Globus pallidus (tissue), 1 donor: ENCODE measurements at regions not wholly inside any gene's neighbourhood (a gene's known extent, or its start where the extent isn't known, plus 50 kb on each side); places are given as distances from the start of the nearest gene placed in this dataset.

ENCODE experiments used
- DNase-seq: peaks from one replicate; pipeline ENCODE4 v3.0.0-alpha.2; 2015; ENCODE audit warnings: low spot score

DNA sequence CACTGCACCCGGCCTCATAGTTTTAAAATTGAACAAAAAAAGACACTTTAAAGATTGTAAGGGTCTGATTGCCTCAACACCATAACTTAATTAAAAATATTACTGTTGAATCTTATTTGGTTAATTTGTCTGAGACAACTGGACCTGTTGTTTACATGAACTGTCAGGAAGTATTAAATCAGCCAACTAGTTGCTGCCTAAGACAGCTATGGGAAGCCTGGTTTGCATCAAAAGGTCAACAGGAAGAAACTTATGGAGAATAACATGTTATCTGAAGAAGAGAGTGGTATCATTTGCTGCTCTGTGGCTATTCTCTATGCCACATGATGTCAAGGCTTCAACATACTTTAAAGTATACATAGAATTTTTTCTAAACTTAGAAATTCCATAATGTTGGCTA lies 853.5 kb upstream of the ADAMTS5 start:
- no peak for DNase-seq

DNA sequence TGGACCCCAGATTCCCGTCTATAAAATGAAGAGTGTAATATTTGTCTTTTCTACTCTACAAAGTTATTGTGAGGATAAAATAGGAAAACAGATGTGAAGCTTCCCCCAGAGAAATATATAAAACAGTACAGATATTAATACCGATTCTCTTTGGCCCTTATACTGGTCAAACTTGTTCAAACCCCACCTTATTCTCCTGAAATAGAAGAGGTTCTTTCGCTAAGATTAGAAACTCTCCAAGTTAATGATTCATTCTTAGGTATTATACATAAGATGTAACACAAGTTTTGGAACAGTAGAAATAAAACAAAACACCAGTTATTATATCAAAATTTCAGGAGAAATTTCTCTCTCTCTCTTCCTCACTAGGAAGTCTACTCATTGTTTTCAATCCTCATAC lies 852.4 kb upstream of the ADAMTS5 start:
- no peak for DNase-seq

GRCh38 chr21:27818847-27819246 lies 852.0 kb upstream of the ADAMTS5 start:
- DNase-seq: no peak

DNA sequence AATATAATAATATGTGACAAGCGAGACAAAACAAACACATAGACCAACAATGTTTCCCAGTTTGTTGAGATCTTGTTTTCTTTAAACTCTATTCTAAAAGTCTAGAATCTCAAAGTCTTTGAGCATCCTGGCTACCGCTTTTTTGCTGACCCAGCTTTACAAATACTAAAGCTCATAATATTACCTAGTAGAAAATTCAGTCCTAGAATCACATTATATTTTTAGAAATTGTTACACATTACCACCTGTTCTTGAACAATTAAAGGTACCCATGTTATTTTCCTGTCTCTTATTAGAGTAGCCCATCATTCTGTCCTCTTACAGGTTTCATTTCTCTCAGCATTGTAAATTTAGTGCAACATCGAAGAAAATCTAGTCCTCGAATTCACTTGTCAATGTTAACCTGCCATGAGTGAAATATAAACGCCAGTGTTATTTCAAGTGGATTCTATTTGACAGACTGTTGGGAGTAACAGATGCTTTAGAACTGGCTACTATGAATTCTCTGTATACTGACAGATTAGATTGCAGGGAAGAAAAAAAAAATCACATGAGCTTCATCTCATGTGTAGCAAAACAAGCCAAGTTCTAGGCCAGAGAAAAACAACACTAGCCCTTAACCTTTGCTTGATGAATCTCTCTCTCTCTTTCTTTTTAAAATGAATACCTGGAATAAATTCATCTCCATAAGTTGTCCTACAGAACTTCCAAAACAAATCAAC lies 851.2 kb upstream of the ADAMTS5 start:
- no peak for DNase-seq

- no peak for DNase-seq
These were observed 850.2 kb upstream of the ADAMTS5 start for GRCh38 chr21:27817074-27817473.

DNA sequence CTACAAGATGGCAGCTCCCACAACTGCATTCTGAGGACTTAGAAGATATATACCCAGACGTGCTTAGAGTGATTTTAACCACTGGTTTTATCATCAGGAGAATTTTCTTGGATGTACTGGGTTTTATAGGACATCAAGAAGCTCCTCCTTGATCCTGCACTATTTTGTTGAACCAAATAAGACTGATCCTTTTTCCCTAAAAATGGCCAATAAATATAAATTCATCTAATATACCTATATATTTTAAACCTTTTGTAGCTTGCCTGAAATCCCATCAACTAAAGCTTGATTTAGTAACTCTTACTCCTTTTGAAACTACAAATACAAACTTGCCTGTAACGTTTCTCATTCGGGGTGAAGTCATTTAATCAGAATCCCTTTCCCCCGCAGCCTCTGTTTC lies 849.4 kb upstream of the ADAMTS5 start:
- no peak for DNase-seq

GRCh38 chr21:27814226-27814625 lies 847.3 kb upstream of the ADAMTS5 start:
- DNase-seq: no peak

DNA sequence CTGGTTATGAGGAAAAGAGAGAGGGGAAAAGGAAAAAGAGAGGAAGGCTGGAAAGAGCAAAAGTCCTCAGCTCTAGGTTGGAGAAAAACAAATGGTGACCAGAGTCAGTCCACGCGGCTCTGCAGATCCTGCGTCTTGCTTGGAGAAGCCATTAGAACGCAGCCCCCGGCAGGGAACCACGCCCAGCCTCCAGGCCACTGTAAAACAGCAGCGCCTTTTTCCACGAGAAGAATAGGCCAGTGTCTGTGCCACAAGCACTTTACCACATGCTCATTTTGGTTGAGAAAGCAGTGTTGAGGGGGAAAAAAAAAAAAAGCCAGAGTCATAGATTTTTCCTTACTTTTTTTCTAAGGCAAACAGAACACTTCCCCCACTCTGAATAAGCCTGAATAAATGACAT lies 846.9 kb upstream of the ADAMTS5 start:
- peak; percentile 96 for DNase-seq

GRCh38 chr21:27813344-27813743 lies 846.5 kb upstream of the ADAMTS5 start:
- DNase-seq: no peak

- DNase-seq: no peak
These were observed 845.4 kb upstream of the ADAMTS5 start for GRCh38 chr21:27812279-27812678.

GRCh38 chr21:27808923-27809322 lies 842.0 kb upstream of the ADAMTS5 start:
- no peak for DNase-seq

DNA sequence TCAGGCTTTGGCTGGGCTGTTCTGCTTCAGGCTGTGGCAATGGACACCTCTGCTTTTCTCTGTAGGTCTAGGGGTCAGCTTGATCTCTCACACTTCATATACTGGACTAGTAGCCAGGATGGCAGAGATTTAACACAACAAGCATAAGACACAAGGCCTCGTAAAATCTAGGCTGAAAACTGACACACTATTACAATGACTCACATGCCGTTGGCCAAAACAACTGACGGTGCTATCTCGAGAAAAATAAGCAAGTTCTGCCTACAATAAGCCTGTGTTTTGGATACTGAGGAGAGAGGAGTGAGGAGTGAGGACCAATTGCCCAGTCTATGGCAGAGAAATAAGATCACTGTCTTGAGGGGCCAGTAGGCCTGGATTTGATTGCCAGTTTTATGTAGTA lies 840.7 kb upstream of the ADAMTS5 start:
- DNase-seq: no peak

GRCh38 chr21:27806281-27806680 lies 839.4 kb upstream of the ADAMTS5 start:
- no peak for DNase-seq

- no peak for DNase-seq
These were observed 838.8 kb upstream of the ADAMTS5 start for GRCh38 chr21:27805696-27806095.

- DNase-seq: no peak
These were observed 837.6 kb upstream of the ADAMTS5 start for GRCh38 chr21:27804515-27804914.

- DNase-seq: no peak
These were observed 836.7 kb upstream of the ADAMTS5 start for GRCh38 chr21:27803571-27803970.

GRCh38 chr21:27802816-27803475 lies 836.1 kb upstream of the ADAMTS5 start:
- peak; percentile 86 for DNase-seq

GRCh38 chr21:27799861-27800260 lies 833.0 kb upstream of the ADAMTS5 start:
- no peak for DNase-seq

- DNase-seq: no peak
These were observed 829.2 kb upstream of the ADAMTS5 start for GRCh38 chr21:27796106-27796505.

DNA sequence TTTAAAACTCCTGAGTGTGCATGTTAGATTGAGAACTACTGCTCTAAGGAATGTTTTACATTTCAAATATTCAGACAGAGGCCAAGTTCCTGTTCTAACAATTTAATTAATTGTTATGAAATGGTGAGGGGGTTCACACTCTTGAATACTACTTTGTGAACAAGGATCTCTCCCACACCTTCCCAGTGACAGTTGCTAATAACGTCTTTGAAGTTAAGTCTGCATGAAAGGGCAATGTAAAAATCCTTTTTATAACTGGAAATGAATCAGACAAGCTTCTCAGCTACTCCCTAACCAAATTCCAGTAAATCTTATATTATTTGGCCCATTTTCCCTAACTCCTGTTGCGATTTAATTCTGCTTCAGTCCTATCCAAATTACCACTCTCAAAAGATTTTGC lies 828.5 kb upstream of the ADAMTS5 start:
- DNase-seq: no peak

GRCh38 chr21:27793901-27794300 lies 827.0 kb upstream of the ADAMTS5 start:
- DNase-seq: no peak

DNA sequence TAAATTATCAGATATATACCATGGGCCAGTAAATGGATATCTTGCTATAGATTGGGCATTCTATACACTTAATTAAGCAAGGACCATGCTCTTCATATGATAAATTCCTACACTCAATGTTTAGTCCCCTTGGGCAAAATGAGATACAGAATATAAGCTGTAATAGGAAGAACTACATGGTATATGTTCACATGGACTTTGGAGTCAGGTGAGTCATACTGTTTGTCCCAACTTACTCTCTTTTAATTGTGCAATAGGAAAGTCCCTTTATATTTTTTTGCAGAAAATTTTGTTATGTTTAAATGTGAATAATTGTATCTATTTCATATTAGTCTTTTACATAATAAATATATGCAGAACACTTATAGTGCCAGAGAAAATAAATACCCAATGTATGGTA lies 820.2 kb upstream of the ADAMTS5 start:
- no peak for DNase-seq

DNA sequence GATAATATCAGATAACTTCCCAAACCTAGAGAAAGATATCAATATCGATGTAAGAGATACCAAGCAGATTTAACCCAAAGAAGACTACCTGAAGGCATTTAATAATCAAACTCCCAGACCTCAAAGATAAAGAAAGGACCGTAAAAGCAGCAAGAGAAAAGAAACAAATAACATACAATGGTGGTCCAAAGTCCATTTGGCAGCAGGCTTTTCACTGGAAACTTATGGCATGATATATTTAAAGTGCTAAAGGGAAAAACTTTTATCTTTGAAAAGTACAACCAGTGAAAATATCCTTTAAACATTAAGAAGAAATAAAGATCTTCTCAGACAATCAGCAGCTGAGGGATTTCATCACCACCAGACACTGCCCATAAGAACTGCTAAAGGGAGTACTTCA lies 812.7 kb upstream of the ADAMTS5 start:
- no peak for DNase-seq
